Rectal smooth muscle tissue (tissue), 1 donor: ENCODE measurements at regions not wholly inside any gene's neighbourhood (a gene's known extent, or its start where the extent isn't known, plus 50 kb on each side); places are given as distances from the start of the nearest gene placed in this dataset.

ENCODE experiments used
- H3K27ac ChIP-seq: one replicate; pipeline ENCODE4 v1.7.0; 2013; ENCODE audit warnings: low read depth, low read length, inconsistent platforms
- H3K27me3 ChIP-seq: one replicate; pipeline ENCODE4 v1.7.0; 2013; ENCODE audit warnings: low read length; ENCODE audit not compliant: control insufficient read depth, insufficient read depth
- H3K36me3 ChIP-seq: one replicate; pipeline ENCODE4 v1.7.0; 2013; ENCODE audit warnings: low read length; ENCODE audit not compliant: control insufficient read depth, insufficient read depth
- H3K4me1 ChIP-seq: one replicate; pipeline ENCODE4 v1.7.0; 2013; ENCODE audit warnings: low read length; ENCODE audit not compliant: control insufficient read depth, insufficient read depth
- H3K4me3 ChIP-seq: one replicate; pipeline ENCODE4 v1.7.0; 2013; ENCODE audit warnings: low read length
- H3K9ac ChIP-seq: one replicate; pipeline ENCODE4 v1.7.0; 2013; ENCODE audit warnings: low read length

DNA sequence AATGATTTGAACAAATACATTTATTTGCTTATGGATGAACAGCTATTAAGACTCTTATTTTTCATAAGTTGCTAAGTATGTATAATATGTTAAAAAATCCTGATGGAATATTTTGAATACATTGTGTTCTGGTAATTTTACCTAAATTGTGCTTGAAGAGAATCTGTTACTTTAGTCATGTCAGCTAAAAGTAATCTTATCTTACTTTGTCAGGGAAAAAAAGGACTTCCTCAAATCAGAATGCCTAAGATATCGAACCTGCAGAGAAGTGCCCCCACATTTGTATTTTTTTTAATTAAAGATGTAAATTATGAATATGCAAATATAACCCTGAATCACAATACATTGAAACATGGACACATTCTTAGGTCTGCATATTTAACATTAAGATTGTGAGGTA is 1331.7 kb downstream of the MRPL39 start:
- Histone ChIP-seq H3K36me3 (no peaks in the 10 kb centered on the region), H3K4me1 (no peaks in the 10 kb centered on the region), H3K4me3 (no peak overlapping the region), H3K9ac (no peak overlapping the region), H3K27me3 (no peaks in the 10 kb centered on the region), H3K27ac (no peak overlapping the region)

DNA sequence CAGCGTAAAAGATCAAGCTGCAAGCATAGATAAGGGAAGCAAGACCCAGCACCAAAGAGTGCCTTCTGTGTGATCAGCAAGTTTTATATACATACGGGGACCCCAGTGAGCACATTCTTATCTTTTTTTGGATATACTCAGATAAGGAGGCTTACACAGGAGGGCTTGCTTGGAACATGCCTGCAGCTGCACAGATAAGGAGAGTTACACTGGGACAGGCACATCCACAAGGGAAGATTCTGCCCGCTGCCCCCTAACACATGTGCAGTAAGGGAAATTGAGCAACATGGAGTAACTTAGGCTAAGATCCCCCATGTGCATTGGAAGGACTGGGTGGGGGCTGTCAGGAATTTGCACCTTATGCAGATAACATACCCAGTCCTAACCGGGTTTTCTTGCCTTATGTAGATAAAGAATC is 1334.8 kb downstream of the MRPL39 start:
- Histone ChIP-seq H3K36me3 (no peaks in the 10 kb centered on the region), H3K4me1 (no peaks in the 10 kb centered on the region), H3K9ac (no peak overlapping the region), H3K27me3 (no peaks in the 10 kb centered on the region), H3K4me3 (no peak overlapping the region), H3K27ac (no peak overlapping the region)

GRCh38 chr21:24265987-24266386 is 1341.3 kb downstream of the MRPL39 start:
- H3K27ac ChIP-seq: no peak overlapping the region

DNA sequence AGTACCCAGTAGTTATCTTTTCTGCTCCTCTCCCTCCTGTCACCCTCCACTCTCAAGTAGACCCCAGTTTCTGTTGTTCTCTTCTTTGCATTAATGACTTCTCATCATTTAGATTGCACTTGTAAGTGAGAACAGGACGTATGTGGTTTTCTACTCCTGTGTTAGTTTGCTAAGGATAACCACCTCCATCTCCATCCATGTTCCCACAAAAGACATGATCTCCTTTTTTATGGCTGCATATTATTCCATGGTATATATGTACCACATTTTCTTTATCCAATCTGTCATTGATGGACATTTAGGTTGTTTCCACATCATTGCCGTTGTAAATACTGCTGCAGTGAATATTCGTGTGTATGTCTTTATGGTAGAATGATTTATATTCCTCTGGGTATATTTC is 1346.5 kb downstream of the MRPL39 start:
- Histone ChIP-seq H3K27me3 (no peaks in the 10 kb centered on the region), H3K27ac (no peak overlapping the region), H3K4me1 (no peaks in the 10 kb centered on the region), H3K4me3 (no peak overlapping the region), H3K36me3 (no peaks in the 10 kb centered on the region), H3K9ac (no peak overlapping the region)

More at GRCh38 chr21:24265987-24266386, 1341.3 kb downstream of the MRPL39 start:
- H3K4me3 ChIP-seq: no peak overlapping the region
- H3K4me1 ChIP-seq: no peaks in the 10 kb centered on the region
- no peak overlapping the region for H3K9ac ChIP-seq
- H3K27me3 ChIP-seq: no peaks in the 10 kb centered on the region
- H3K36me3 ChIP-seq: no peaks in the 10 kb centered on the region

GRCh38 chr21:24259241-24259640 is 1348.0 kb downstream of the MRPL39 start:
- Histone ChIP-seq H3K27me3 (no peaks in the 10 kb centered on the region), H3K27ac (no peak overlapping the region), H3K4me3 (no peak overlapping the region), H3K9ac (no peak overlapping the region), H3K4me1 (no peaks in the 10 kb centered on the region), H3K36me3 (no peaks in the 10 kb centered on the region)

GRCh38 chr21:24255591-24255990 is 1351.7 kb downstream of the MRPL39 start:
- H3K36me3 ChIP-seq: no peaks in the 10 kb centered on the region
- H3K4me1 ChIP-seq: no peaks in the 10 kb centered on the region
- H3K27me3 ChIP-seq: no peaks in the 10 kb centered on the region
- H3K9ac ChIP-seq: no peak overlapping the region
- no peak overlapping the region for H3K4me3 ChIP-seq
- no peak overlapping the region for H3K27ac ChIP-seq

- no peak overlapping the region for H3K9ac ChIP-seq
- no peaks in the 10 kb centered on the region for H3K36me3 ChIP-seq
- H3K27ac ChIP-seq: no peak overlapping the region
- H3K4me1 ChIP-seq: no peaks in the 10 kb centered on the region
- H3K4me3 ChIP-seq: no peak overlapping the region
- H3K27me3 ChIP-seq: no peaks in the 10 kb centered on the region
Measured at GRCh38 chr21:24225431-24225830, 1381.8 kb downstream of the MRPL39 start.

DNA sequence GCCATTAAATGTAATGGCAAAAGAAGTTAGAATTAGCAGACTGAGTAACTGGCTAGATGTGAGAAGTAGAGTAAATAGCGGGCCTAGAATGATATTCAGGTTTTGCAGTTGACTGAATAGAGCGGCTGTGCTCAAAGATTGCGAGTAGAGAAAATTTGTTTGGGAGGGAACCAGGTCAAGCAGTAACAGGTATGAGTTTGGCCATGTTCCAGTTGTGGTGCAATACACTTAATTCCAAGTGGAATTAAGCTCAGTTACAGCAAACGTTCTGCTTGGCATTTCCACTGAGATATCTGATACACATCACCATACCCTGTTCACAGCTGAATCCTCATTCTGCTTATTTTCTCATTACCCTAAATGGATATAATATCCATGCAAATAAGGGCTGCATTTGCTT is 1382.9 kb downstream of the MRPL39 start:
- H3K27me3 ChIP-seq: no peaks in the 10 kb centered on the region
- H3K27ac ChIP-seq: no peak overlapping the region
- H3K9ac ChIP-seq: no peak overlapping the region
- H3K4me3 ChIP-seq: no peak overlapping the region
- H3K36me3 ChIP-seq: no peaks in the 10 kb centered on the region
- no peaks in the 10 kb centered on the region for H3K4me1 ChIP-seq

DNA sequence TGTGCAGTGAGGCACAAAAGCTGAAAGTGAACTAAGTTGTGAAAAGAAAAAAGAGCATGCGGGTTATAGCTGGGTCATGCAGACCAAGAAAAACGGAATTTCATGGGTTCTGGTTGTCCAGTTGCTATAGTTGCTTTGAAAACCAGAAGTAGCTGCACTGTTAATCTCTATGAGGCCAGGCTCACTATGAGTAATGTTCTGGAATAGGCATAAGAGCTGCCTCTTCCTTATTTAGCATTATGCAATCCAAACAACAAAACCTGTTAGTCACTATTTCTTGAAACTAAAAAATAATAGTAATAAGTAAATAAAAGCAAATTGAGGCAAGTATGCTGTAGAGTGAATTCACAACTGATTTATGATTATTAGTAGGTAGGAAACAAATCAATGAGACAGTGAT is 1383.7 kb downstream of the MRPL39 start:
- Histone ChIP-seq H3K36me3 (no peaks in the 10 kb centered on the region), H3K4me1 (no peaks in the 10 kb centered on the region), H3K9ac (no peak overlapping the region), H3K4me3 (no peak overlapping the region), H3K27me3 (no peaks in the 10 kb centered on the region), H3K27ac (no peak overlapping the region)

DNA sequence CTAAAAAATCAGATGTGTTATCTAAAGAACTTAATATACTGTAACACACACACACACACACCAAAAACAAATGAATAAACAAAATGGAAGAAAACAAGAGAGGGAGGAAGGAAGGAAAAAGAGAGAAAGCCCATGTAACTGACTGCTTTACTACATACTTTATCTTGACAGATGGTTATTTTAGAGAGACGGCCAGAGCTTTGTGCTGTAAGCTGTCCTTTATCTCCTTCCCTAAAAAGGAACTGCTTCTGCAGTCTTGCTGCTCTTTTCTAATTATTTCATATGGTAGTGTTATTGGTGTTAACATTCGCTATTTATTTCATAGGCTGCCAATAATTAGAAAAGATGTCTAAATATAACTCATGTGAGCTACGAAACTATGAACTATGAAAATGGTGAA is 1384.6 kb downstream of the MRPL39 start:
- no peaks in the 10 kb centered on the region for H3K36me3 ChIP-seq
- H3K4me1 ChIP-seq: no peaks in the 10 kb centered on the region

GRCh38 chr21:24220446-24220845 is 1386.8 kb downstream of the MRPL39 start:
- Histone ChIP-seq H3K36me3 (no peaks in the 10 kb centered on the region), H3K9ac (no peak overlapping the region), H3K4me1 (no peaks in the 10 kb centered on the region), H3K27me3 (no peaks in the 10 kb centered on the region), H3K4me3 (no peak overlapping the region), H3K27ac (no peak overlapping the region)

More for the DNA sequence above, 1384.6 kb downstream of the MRPL39 start:
- Histone ChIP-seq H3K9ac (no peak overlapping the region), H3K4me3 (no peak overlapping the region), H3K27ac (no peak overlapping the region), H3K27me3 (no peaks in the 10 kb centered on the region)

- Histone ChIP-seq H3K27ac (no peak overlapping the region), H3K4me3 (no peak overlapping the region), H3K27me3 (no peaks in the 10 kb centered on the region), H3K36me3 (no peaks in the 10 kb centered on the region), H3K9ac (no peak overlapping the region), H3K4me1 (no peaks in the 10 kb centered on the region)
Measured at GRCh38 chr21:24217151-24217550, 1390.1 kb downstream of the MRPL39 start.

GRCh38 chr21:24210130-24210529 is 1397.2 kb downstream of the MRPL39 start:
- no peaks in the 10 kb centered on the region for H3K4me1 ChIP-seq
- H3K4me3 ChIP-seq: no peak overlapping the region
- no peaks in the 10 kb centered on the region for H3K36me3 ChIP-seq
- H3K27me3 ChIP-seq: no peaks in the 10 kb centered on the region
- H3K9ac ChIP-seq: no peak overlapping the region
- H3K27ac ChIP-seq: no peak overlapping the region
